ENCODE measurements at regions not wholly inside any gene's neighbourhood (a gene's known extent, or its start where the extent isn't known, plus 50 kb on each side); places are given as distances from the start of the nearest gene placed in this dataset.

GRCh38 chr9:90464978-90465377 is 177.6 kb downstream of the DIRAS2 start:
- H3K79me2 ChIP-seq (ENCODE audit: insufficient read depth) = no peaks in the 10 kb centered on the region
- H2AFZ ChIP-seq (ENCODE audit: low read depth) = no peak overlapping the region
- no peak overlapping the region for H3K4me3 ChIP-seq (ENCODE audit: low read depth in 2 of 2, low read length in 1 of 2)
- H4K20me1 ChIP-seq (ENCODE audit: insufficient read depth) = no peaks in the 10 kb centered on the region
- H3K36me3 ChIP-seq (replicated peaks in 1 of 2; ENCODE audit: control insufficient read depth in 1 of 2, insufficient read depth in 2 of 2, low read length in 1 of 2) = no peaks in the 10 kb centered on the region
- TF ChIP-seq NRF1 (IDR thresholded peaks at IDR 0.05; ENCODE audit: low read depth, low read length) = no peak
- no peak for TF ChIP-seq MXI1 (IDR thresholded peaks at IDR 0.05; ENCODE audit: low read depth, low read length)
- TF ChIP-seq ELF1 (IDR thresholded peaks at IDR 0.05) = no peak
- TF ChIP-seq PBX3 (IDR thresholded peaks at IDR 0.05) = no peak
- TF ChIP-seq YY1 (IDR thresholded peaks at IDR 0.05; ENCODE audit: low read depth) = no peak
- TF ChIP-seq, protein P1, sequence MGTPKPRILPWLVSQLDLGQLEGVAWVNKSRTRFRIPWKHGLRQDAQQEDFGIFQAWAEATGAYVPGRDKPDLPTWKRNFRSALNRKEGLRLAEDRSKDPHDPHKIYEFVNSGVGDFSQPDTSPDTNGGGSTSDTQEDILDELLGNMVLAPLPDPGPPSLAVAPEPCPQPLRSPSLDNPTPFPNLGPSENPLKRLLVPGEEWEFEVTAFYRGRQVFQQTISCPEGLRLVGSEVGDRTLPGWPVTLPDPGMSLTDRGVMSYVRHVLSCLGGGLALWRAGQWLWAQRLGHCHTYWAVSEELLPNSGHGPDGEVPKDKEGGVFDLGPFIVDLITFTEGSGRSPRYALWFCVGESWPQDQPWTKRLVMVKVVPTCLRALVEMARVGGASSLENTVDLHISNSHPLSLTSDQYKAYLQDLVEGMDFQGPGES (IDR thresholded peaks at IDR 0.05; ENCODE audit: low read depth, low read length) = no peak
- TF ChIP-seq TEAD4 (IDR thresholded peaks at IDR 0.05; ENCODE audit: borderline replicate concordance, insufficient read depth) = no peak
- TF ChIP-seq RAD21 (IDR thresholded peaks at IDR 0.05; ENCODE audit: low read length) = no peak
- TF ChIP-seq CTCF (IDR thresholded peaks at IDR 0.05) = no peak
- TF ChIP-seq RFX5 (IDR thresholded peaks at IDR 0.05; ENCODE audit: low read length) = no peak
- TF ChIP-seq USF1 (IDR thresholded peaks at IDR 0.05; ENCODE audit: borderline replicate concordance, low read depth) = no peak
- TF ChIP-seq POLR2AphosphoS5 (IDR thresholded peaks at IDR 0.05; ENCODE audit: low read depth, low read length) = no peak
- TF ChIP-seq EZH2phosphoT487 (IDR thresholded peaks at IDR 0.05; ENCODE audit: borderline replicate concordance, low read depth) = no peak
- TF ChIP-seq ZBTB33 (IDR thresholded peaks at IDR 0.05; ENCODE audit: borderline replicate concordance, low read depth) = no peak
- TF ChIP-seq, protein P2, sequence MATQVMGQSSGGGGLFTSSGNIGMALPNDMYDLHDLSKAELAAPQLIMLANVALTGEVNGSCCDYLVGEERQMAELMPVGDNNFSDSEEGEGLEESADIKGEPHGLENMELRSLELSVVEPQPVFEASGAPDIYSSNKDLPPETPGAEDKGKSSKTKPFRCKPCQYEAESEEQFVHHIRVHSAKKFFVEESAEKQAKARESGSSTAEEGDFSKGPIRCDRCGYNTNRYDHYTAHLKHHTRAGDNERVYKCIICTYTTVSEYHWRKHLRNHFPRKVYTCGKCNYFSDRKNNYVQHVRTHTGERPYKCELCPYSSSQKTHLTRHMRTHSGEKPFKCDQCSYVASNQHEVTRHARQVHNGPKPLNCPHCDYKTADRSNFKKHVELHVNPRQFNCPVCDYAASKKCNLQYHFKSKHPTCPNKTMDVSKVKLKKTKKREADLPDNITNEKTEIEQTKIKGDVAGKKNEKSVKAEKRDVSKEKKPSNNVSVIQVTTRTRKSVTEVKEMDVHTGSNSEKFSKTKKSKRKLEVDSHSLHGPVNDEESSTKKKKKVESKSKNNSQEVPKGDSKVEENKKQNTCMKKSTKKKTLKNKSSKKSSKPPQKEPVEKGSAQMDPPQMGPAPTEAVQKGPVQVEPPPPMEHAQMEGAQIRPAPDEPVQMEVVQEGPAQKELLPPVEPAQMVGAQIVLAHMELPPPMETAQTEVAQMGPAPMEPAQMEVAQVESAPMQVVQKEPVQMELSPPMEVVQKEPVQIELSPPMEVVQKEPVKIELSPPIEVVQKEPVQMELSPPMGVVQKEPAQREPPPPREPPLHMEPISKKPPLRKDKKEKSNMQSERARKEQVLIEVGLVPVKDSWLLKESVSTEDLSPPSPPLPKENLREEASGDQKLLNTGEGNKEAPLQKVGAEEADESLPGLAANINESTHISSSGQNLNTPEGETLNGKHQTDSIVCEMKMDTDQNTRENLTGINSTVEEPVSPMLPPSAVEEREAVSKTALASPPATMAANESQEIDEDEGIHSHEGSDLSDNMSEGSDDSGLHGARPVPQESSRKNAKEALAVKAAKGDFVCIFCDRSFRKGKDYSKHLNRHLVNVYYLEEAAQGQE (IDR thresholded peaks at IDR 0.05; ENCODE audit: low read depth, low read length) = no peak
- TF ChIP-seq GATA2 (CRISPR knock-in tag; IDR thresholded peaks at IDR 0.05) = no peak
- no peak for TF ChIP-seq SIN3A (IDR thresholded peaks at IDR 0.05; ENCODE audit: borderline replicate concordance, low read depth, low read length)
- no peak for TF ChIP-seq CHD2 (IDR thresholded peaks at IDR 0.05; ENCODE audit: low read length, partially characterized antibody)
- no peak for TF ChIP-seq SMC3 (IDR thresholded peaks at IDR 0.05; ENCODE audit: low read depth, low read length)
- TF ChIP-seq RXRA (IDR thresholded peaks at IDR 0.05; ENCODE audit: borderline replicate concordance, low read depth) = no peak
- H3K9me2 ChIP-seq = no peaks in the 10 kb centered on the region
- H3K27ac ChIP-seq (ENCODE audit: low read depth in 2 of 2, low read length in 1 of 2) = no peak overlapping the region; a peak in 1 of 4 replicates
- no peaks in the 10 kb centered on the region for H3F3A ChIP-seq (replicated peaks; ENCODE audit: insufficient read depth)
- DNase-seq = no peak
- H3K4me2 ChIP-seq = no peak overlapping the region
- CTCF ChIA-PET = interaction anchor here (1.1 kb wide), 1 partner anchor 157 kb away, joined by 4 read pairs; no protein-coding TSS in a partner anchor
- H3K9ac ChIP-seq = no peak overlapping the region
- H3K9me3 ChIP-seq = no peaks in the 10 kb centered on the region
- no peaks in the 10 kb centered on the region for H3K27me3 ChIP-seq (ENCODE audit: insufficient read depth)
- 5% methylated on average over 2 of the region's 2 CpGs for WGBS (ENCODE audit: low lambda C conversion rate)
- POLR2A ChIA-PET = no interaction called here
- H3K4me1 ChIP-seq (ENCODE audit: control insufficient read depth in 1 of 2, insufficient read depth in 2 of 2, low read depth in 1 of 2, low read length in 1 of 2) = peaks cover 0 to 6% of the 10 kb centered on the region in 2 experiments; a peak in 2 of 4 replicates

Data from SK-N-SH (cell line).